ENCODE measurements at regions not wholly inside any gene's neighbourhood (a gene's known extent, or its start where the extent isn't known, plus 50 kb on each side); places are given as distances from the start of the nearest gene placed in this dataset.

GRCh38 chrX:124497386-124497785 is 151.0 kb downstream of the SH2D1A start:
- TF ChIP-seq ELK1 (IDR thresholded peaks at IDR 0.05; ENCODE audit: borderline replicate concordance, low read depth, low read length): no peak
- no peak for TF ChIP-seq POLR2A (IDR thresholded peaks at IDR 0.05; ENCODE audit: low read depth, low read length)
- no peak for TF ChIP-seq CTCF (conservative IDR thresholded peaks at IDR 0.05; ENCODE audit: low read depth, low read length)
- no peak for TF ChIP-seq CHD1 (IDR thresholded peaks at IDR 0.05; ENCODE audit: low read depth, low read length)
- no peak for TF ChIP-seq FOS (IDR thresholded peaks at IDR 0.05; ENCODE audit: low read depth, low read length)
- TF ChIP-seq CEBPB (IDR thresholded peaks at IDR 0.05; ENCODE audit: low read depth, low read length): no peak
